ENCODE measurements at regions not wholly inside any gene's neighbourhood (a gene's known extent, or its start where the extent isn't known, plus 50 kb on each side); places are given as distances from the start of the nearest gene placed in this dataset.

DNA sequence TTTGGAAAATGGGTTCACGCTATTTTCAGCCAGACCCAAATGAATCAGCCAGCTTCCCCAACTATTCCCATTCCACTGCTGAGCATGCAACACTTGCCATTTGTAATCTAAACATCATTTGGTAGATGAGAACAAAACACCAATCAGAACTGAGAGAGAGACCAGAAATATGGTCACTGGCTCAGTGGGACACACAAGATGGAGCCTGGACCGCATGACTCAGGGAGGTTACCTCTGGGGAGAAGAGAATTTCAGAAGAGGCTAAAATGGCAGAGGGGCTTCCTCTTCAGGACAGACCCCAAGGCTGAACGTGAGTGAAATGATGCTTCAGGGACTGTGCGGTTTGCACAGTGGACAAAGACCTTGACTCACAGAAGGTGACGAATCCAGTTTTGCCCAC lies 126.6 kb downstream of the URB2 start (continued):
- TF ChIP-seq ZNF263 (CRISPR knock-in tag; IDR thresholded peaks at IDR 0.05; ENCODE audit: low read depth) (no peak), ZNF423 (CRISPR knock-in tag; IDR thresholded peaks at IDR 0.05) (no peak), RELA (CRISPR knock-in tag; IDR thresholded peaks at IDR 0.05; ENCODE audit: borderline replicate concordance) (no peak), GRHL2 (CRISPR knock-in tag; IDR thresholded peaks at IDR 0.05; ENCODE audit: insufficient replicate concordance, severe bottlenecking) (no peak)
- TF ChIP-seq, protein P1, sequence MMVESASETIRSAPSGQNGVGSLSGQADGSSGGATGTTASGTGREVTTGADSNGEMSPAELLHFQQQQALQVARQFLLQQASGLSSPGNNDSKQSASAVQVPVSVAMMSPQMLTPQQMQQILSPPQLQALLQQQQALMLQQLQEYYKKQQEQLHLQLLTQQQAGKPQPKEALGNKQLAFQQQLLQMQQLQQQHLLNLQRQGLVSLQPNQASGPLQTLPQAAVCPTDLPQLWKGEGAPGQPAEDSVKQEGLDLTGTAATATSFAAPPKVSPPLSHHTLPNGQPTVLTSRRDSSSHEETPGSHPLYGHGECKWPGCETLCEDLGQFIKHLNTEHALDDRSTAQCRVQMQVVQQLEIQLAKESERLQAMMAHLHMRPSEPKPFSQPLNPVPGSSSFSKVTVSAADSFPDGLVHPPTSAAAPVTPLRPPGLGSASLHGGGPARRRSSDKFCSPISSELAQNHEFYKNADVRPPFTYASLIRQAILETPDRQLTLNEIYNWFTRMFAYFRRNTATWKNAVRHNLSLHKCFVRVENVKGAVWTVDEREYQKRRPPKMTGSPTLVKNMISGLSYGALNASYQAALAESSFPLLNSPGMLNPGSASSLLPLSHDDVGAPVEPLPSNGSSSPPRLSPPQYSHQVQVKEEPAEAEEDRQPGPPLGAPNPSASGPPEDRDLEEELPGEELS (CRISPR knock-in tag; IDR thresholded peaks at IDR 0.05) = no peak
- TF ChIP-seq, protein P2, sequence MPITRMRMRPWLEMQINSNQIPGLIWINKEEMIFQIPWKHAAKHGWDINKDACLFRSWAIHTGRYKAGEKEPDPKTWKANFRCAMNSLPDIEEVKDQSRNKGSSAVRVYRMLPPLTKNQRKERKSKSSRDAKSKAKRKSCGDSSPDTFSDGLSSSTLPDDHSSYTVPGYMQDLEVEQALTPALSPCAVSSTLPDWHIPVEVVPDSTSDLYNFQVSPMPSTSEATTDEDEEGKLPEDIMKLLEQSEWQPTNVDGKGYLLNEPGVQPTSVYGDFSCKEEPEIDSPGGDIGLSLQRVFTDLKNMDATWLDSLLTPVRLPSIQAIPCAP (CRISPR knock-in tag; IDR thresholded peaks at IDR 0.05) = no peak
- TF ChIP-seq, protein P3, sequence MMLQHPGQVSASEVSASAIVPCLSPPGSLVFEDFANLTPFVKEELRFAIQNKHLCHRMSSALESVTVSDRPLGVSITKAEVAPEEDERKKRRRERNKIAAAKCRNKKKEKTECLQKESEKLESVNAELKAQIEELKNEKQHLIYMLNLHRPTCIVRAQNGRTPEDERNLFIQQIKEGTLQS (CRISPR knock-in tag; conservative IDR thresholded peaks at IDR 0.05) = no peak

DNA sequence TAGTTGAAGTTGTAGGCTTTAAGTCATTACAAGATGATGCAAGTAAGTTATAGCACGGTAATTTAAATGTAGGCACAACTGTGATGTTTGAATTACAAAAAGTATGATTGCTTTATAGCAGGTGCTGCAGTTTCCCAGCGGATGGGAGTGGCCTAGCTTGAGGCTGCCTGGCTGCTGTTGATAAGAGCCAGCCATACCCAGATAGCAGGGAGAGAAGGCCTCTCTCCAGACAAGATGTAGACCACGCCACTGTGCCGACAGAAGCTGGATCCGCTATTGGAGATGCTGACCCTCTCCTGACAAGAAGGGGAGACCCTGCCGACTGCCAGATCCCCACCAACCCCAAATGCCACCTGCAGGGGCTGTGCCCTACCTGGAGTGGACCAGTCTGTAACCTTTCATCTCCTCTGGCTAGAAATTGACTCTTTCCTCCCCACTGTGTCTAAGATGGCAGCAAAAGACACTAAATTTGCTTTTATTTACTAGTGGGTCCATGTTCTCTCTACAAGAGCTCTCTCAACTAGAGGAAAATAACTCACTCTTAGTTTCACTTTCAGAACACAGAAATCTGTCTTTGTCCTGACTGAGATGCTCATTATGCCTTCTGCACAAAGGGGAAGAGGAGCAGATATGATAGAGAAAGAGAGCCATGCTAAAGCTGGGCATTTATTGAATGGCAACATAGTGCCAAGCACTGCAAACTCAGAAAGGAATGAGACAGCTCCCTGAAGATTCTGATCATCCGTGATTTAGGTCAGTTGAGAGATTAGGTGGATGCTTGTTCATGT lies 127.9 kb downstream of the URB2 start:
- Mint-ChIP-seq H3K4me1 (no peaks in the 10 kb centered on the region), H3K9me3 (peaks cover 9% of the 10 kb centered on the region), H3K27me3 (ENCODE audit: low read depth) (no peaks in the 10 kb centered on the region; the same call in 1 of the 2 replicates), H3K36me3 (no peaks in the 10 kb centered on the region), H3K27ac (no peak overlapping the region), H3K4me3 (no peak overlapping the region)
- DNase-seq (ENCODE audit: low spot score) (no peak), ATAC-seq (no peak)
- ChIA-PET CTCF (interaction anchor here (1.0 kb wide), 1 partner anchor 93 kb away, joined by 3 read pairs; no protein-coding TSS in a partner anchor), POLR2A (no interaction called here)
- TF ChIP-seq, protein P4, sequence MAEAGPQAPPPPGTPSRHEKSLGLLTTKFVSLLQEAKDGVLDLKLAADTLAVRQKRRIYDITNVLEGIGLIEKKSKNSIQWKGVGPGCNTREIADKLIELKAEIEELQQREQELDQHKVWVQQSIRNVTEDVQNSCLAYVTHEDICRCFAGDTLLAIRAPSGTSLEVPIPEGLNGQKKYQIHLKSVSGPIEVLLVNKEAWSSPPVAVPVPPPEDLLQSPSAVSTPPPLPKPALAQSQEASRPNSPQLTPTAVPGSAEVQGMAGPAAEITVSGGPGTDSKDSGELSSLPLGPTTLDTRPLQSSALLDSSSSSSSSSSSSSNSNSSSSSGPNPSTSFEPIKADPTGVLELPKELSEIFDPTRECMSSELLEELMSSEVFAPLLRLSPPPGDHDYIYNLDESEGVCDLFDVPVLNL (CRISPR knock-in tag; IDR thresholded peaks at IDR 0.05; ENCODE audit: borderline replicate concordance, low read depth) = no peak
- TF ChIP-seq JUN (CRISPR knock-in tag; IDR thresholded peaks at IDR 0.05) (no peak), ELF4 (CRISPR knock-in tag; IDR thresholded peaks at IDR 0.05; ENCODE audit: low read depth) (no peak)

DNA sequence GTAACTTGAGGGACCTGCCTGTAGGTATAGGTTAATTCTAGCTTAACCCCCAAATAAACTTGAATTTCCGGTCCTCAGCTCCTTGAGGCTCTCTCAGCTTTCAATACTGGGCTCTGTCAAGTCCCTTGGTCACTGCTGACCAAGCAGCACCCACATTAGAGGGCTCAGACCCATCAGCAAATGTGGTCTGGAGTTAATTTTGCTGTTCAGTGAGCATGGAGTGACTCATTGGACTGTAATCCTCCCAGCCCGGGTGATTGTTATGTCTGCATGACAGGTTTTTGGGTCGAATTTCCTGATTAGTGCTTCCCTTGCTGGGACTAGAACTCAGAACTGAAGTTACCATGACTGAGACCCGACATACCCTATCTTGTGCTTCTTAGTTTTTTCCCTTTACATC lies 130.6 kb downstream of the URB2 start:
- ChIA-PET POLR2A (no interaction called here), CTCF (no interaction called here)
- ATAC-seq (no peak), DNase-seq (ENCODE audit: low spot score) (no peak)
- no peaks in the 10 kb centered on the region for H3K4me1 Mint-ChIP-seq
- peaks cover 8% of the 10 kb centered on the region for H3K9me3 Mint-ChIP-seq
- no peaks in the 10 kb centered on the region; the same call in 1 of the 2 replicates for H3K27me3 Mint-ChIP-seq (ENCODE audit: low read depth)
- no peaks in the 10 kb centered on the region for H3K36me3 Mint-ChIP-seq
- H3K4me3 Mint-ChIP-seq = no peak overlapping the region
- no peak overlapping the region for H3K27ac Mint-ChIP-seq
- TF ChIP-seq GRHL2 (CRISPR knock-in tag; IDR thresholded peaks at IDR 0.05; ENCODE audit: insufficient replicate concordance, severe bottlenecking) (no peak), ZBTB21 (CRISPR knock-in tag; IDR thresholded peaks at IDR 0.05; ENCODE audit: borderline replicate concordance) (no peak), CREB1 (CRISPR knock-in tag; IDR thresholded peaks at IDR 0.05) (no peak), ZNF671 (CRISPR knock-in tag; IDR thresholded peaks at IDR 0.05) (no peak), NFATC4 (CRISPR knock-in tag; IDR thresholded peaks at IDR 0.05) (no peak), ZNF121 (CRISPR knock-in tag; IDR thresholded peaks at IDR 0.05) (no peak), PRRX2 (CRISPR knock-in tag; IDR thresholded peaks at IDR 0.05) (no peak), KAT7 (CRISPR knock-in tag; IDR thresholded peaks at IDR 0.05; ENCODE audit: borderline replicate concordance) (no peak), ZNF232 (CRISPR knock-in tag; IDR thresholded peaks at IDR 0.05) (no peak), CBFB (CRISPR knock-in tag; IDR thresholded peaks at IDR 0.05; ENCODE audit: low read depth) (no peak), ESRRA (CRISPR knock-in tag; IDR thresholded peaks at IDR 0.05; ENCODE audit: borderline replicate concordance) (no peak)
- TF ChIP-seq, protein P5, sequence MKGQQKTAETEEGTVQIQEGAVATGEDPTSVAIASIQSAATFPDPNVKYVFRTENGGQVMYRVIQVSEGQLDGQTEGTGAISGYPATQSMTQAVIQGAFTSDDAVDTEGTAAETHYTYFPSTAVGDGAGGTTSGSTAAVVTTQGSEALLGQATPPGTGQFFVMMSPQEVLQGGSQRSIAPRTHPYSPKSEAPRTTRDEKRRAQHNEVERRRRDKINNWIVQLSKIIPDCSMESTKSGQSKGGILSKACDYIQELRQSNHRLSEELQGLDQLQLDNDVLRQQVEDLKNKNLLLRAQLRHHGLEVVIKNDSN (CRISPR knock-in tag; IDR thresholded peaks at IDR 0.05) = no peak
- TF ChIP-seq, protein P6, sequence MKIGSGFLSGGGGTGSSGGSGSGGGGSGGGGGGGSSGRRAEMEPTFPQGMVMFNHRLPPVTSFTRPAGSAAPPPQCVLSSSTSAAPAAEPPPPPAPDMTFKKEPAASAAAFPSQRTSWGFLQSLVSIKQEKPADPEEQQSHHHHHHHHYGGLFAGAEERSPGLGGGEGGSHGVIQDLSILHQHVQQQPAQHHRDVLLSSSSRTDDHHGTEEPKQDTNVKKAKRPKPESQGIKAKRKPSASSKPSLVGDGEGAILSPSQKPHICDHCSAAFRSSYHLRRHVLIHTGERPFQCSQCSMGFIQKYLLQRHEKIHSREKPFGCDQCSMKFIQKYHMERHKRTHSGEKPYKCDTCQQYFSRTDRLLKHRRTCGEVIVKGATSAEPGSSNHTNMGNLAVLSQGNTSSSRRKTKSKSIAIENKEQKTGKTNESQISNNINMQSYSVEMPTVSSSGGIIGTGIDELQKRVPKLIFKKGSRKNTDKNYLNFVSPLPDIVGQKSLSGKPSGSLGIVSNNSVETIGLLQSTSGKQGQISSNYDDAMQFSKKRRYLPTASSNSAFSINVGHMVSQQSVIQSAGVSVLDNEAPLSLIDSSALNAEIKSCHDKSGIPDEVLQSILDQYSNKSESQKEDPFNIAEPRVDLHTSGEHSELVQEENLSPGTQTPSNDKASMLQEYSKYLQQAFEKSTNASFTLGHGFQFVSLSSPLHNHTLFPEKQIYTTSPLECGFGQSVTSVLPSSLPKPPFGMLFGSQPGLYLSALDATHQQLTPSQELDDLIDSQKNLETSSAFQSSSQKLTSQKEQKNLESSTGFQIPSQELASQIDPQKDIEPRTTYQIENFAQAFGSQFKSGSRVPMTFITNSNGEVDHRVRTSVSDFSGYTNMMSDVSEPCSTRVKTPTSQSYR (CRISPR knock-in tag; IDR thresholded peaks at IDR 0.05) = no peak
- TF ChIP-seq, protein P1 (CRISPR knock-in tag; IDR thresholded peaks at IDR 0.05) = no peak
- TF ChIP-seq, protein P7, sequence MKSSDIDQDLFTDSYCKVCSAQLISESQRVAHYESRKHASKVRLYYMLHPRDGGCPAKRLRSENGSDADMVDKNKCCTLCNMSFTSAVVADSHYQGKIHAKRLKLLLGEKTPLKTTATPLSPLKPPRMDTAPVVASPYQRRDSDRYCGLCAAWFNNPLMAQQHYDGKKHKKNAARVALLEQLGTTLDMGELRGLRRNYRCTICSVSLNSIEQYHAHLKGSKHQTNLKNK (CRISPR knock-in tag; IDR thresholded peaks at IDR 0.05) = no peak
